ENCODE measurements at regions not wholly inside any gene's neighbourhood (a gene's known extent, or its start where the extent isn't known, plus 50 kb on each side); places are given as distances from the start of the nearest gene placed in this dataset.

- TF ChIP-seq CTCF (IDR thresholded peaks at IDR 0.05) (no peak), EP300 (IDR thresholded peaks at IDR 0.05) (no peak), POLR2A (IDR thresholded peaks at IDR 0.05) (no peak)
Measured at GRCh38 chr5:96280946-96281393, 152.1 kb downstream of the PCSK1 start.

Data from sigmoid colon (tissue), 4 donors.